ENCODE measurements at regions not wholly inside any gene's neighbourhood (a gene's known extent, or its start where the extent isn't known, plus 50 kb on each side); places are given as distances from the start of the nearest gene placed in this dataset.

- H3K27ac ChIP-seq (ENCODE audit: low read length): no peak overlapping the region
- H3K4me3 ChIP-seq (ENCODE audit: low read length): no peak overlapping the region
- no peaks in the 10 kb centered on the region for H3K36me3 ChIP-seq (ENCODE audit: control insufficient read depth, insufficient read depth, low read length)
- no peaks in the 10 kb centered on the region for H3K9me3 ChIP-seq (replicated peaks; ENCODE audit: control insufficient read depth, low read depth, low read length)
- no peaks in the 10 kb centered on the region for H3K4me1 ChIP-seq (ENCODE audit: control insufficient read depth, insufficient read depth, low read length)
- no peak for DNase-seq
- H3K27me3 ChIP-seq (ENCODE audit: control insufficient read depth, insufficient read depth, low read length): no peaks in the 10 kb centered on the region
- no CpG with 5 or more reads among the region's 1 CpG for WGBS (ENCODE audit: insufficient coverage)
Measured at GRCh38 chr6:118761645-118762044, 110.3 kb upstream of the CEP85L start.

- H3K9me3 ChIP-seq (replicated peaks; ENCODE audit: control insufficient read depth, low read depth, low read length): no peaks in the 10 kb centered on the region
- H3K27ac ChIP-seq (ENCODE audit: low read length): no peak overlapping the region
- H3K4me3 ChIP-seq (ENCODE audit: low read length): no peak overlapping the region
- H3K4me1 ChIP-seq (ENCODE audit: control insufficient read depth, insufficient read depth, low read length): no peaks in the 10 kb centered on the region
- DNase-seq: peak; percentile 28
- no peaks in the 10 kb centered on the region for H3K36me3 ChIP-seq (ENCODE audit: control insufficient read depth, insufficient read depth, low read length)
- no peaks in the 10 kb centered on the region for H3K27me3 ChIP-seq (ENCODE audit: control insufficient read depth, insufficient read depth, low read length)
Measured at GRCh38 chr6:118758946-118759345, 107.6 kb upstream of the CEP85L start.

- Histone ChIP-seq H3K4me3 (ENCODE audit: low read length) (no peak overlapping the region), H3K4me1 (ENCODE audit: control insufficient read depth, insufficient read depth, low read length) (no peaks in the 10 kb centered on the region), H3K36me3 (ENCODE audit: control insufficient read depth, insufficient read depth, low read length) (no peaks in the 10 kb centered on the region), H3K27me3 (ENCODE audit: control insufficient read depth, insufficient read depth, low read length) (no peaks in the 10 kb centered on the region), H3K27ac (ENCODE audit: low read length) (no peak overlapping the region), H3K9me3 (replicated peaks; ENCODE audit: control insufficient read depth, low read depth, low read length) (no peaks in the 10 kb centered on the region)
- no peak for DNase-seq
- WGBS (ENCODE audit: insufficient coverage): 73% methylated on average over 5 of the region's 6 CpGs
Measured at GRCh38 chr6:118755941-118756646, 104.7 kb upstream of the CEP85L start.

- no peak overlapping the region for H3K27ac ChIP-seq (ENCODE audit: low read length)
- no peaks in the 10 kb centered on the region for H3K9me3 ChIP-seq (replicated peaks; ENCODE audit: control insufficient read depth, low read depth, low read length)
- no peak for DNase-seq
- WGBS (ENCODE audit: insufficient coverage): 77% methylated on average over 3 of the region's 3 CpGs
- peaks cover 13% of the 10 kb centered on the region for H3K4me1 ChIP-seq (ENCODE audit: control insufficient read depth, insufficient read depth, low read length)
- H3K27me3 ChIP-seq (ENCODE audit: control insufficient read depth, insufficient read depth, low read length): no peaks in the 10 kb centered on the region
- H3K36me3 ChIP-seq (ENCODE audit: control insufficient read depth, insufficient read depth, low read length): no peaks in the 10 kb centered on the region
- H3K4me3 ChIP-seq (ENCODE audit: low read length): no peak overlapping the region
Measured at GRCh38 chr6:118752803-118753202, 101.4 kb upstream of the CEP85L start.

- WGBS (ENCODE audit: insufficient coverage): 72% methylated on average over 3 of the region's 3 CpGs
- no peaks in the 10 kb centered on the region for H3K36me3 ChIP-seq (ENCODE audit: control insufficient read depth, insufficient read depth, low read length)
- H3K4me1 ChIP-seq (ENCODE audit: control insufficient read depth, insufficient read depth, low read length): peaks cover 21% of the 10 kb centered on the region
- H3K27me3 ChIP-seq (ENCODE audit: control insufficient read depth, insufficient read depth, low read length): no peaks in the 10 kb centered on the region
- DNase-seq: no peak
- H3K9me3 ChIP-seq (replicated peaks; ENCODE audit: control insufficient read depth, low read depth, low read length): no peaks in the 10 kb centered on the region
- H3K4me3 ChIP-seq (ENCODE audit: low read length): no peak overlapping the region
- H3K27ac ChIP-seq (ENCODE audit: low read length): no peak overlapping the region
Measured at GRCh38 chr6:118751072-118751471, 99.7 kb upstream of the CEP85L start.

GRCh38 chr6:118750143-118750542 is 98.8 kb upstream of the CEP85L start:
- DNase-seq: no peak
- Histone ChIP-seq H3K27ac (ENCODE audit: low read length) (no peak overlapping the region), H3K9me3 (replicated peaks; ENCODE audit: control insufficient read depth, low read depth, low read length) (no peaks in the 10 kb centered on the region), H3K4me1 (ENCODE audit: control insufficient read depth, insufficient read depth, low read length) (peaks cover 30% of the 10 kb centered on the region), H3K27me3 (ENCODE audit: control insufficient read depth, insufficient read depth, low read length) (no peaks in the 10 kb centered on the region), H3K4me3 (ENCODE audit: low read length) (no peak overlapping the region), H3K36me3 (ENCODE audit: control insufficient read depth, insufficient read depth, low read length) (no peaks in the 10 kb centered on the region)
- WGBS (ENCODE audit: insufficient coverage): 34% methylated on average over 2 of the region's 2 CpGs

- H3K9me3 ChIP-seq (replicated peaks; ENCODE audit: control insufficient read depth, low read depth, low read length): no peaks in the 10 kb centered on the region
- peaks cover 44% of the 10 kb centered on the region for H3K4me1 ChIP-seq (ENCODE audit: control insufficient read depth, insufficient read depth, low read length)
- peak; percentile 89 for DNase-seq
- peak overlapping the region; percentile 90 for H3K27ac ChIP-seq (ENCODE audit: low read length)
- H3K27me3 ChIP-seq (ENCODE audit: control insufficient read depth, insufficient read depth, low read length): no peaks in the 10 kb centered on the region
- H3K36me3 ChIP-seq (ENCODE audit: control insufficient read depth, insufficient read depth, low read length): no peaks in the 10 kb centered on the region
- H3K4me3 ChIP-seq (ENCODE audit: low read length): no peak overlapping the region
- 57% methylated on average over 6 of the region's 9 CpGs for WGBS (ENCODE audit: insufficient coverage)
Measured at GRCh38 chr6:118748311-118749062, 97.1 kb upstream of the CEP85L start.

- Histone ChIP-seq H3K4me3 (ENCODE audit: low read length) (no peak overlapping the region), H3K27ac (ENCODE audit: low read length) (peak overlapping the region; percentile 87), H3K36me3 (ENCODE audit: control insufficient read depth, insufficient read depth, low read length) (no peaks in the 10 kb centered on the region), H3K9me3 (replicated peaks; ENCODE audit: control insufficient read depth, low read depth, low read length) (no peaks in the 10 kb centered on the region), H3K4me1 (ENCODE audit: control insufficient read depth, insufficient read depth, low read length) (peaks cover 44% of the 10 kb centered on the region), H3K27me3 (ENCODE audit: control insufficient read depth, insufficient read depth, low read length) (no peaks in the 10 kb centered on the region)
- DNase-seq: no peak
Measured at GRCh38 chr6:118746825-118747174, 95.4 kb upstream of the CEP85L start.

GRCh38 chr6:118746145-118746824 is 94.9 kb upstream of the CEP85L start:
- 53% methylated on average over 2 of the region's 6 CpGs for WGBS (ENCODE audit: insufficient coverage)
- no peaks in the 10 kb centered on the region for H3K36me3 ChIP-seq (ENCODE audit: control insufficient read depth, insufficient read depth, low read length)
- H3K9me3 ChIP-seq (replicated peaks; ENCODE audit: control insufficient read depth, low read depth, low read length): no peaks in the 10 kb centered on the region
- H3K27ac ChIP-seq (ENCODE audit: low read length): peak overlapping the region; percentile 87
- no peaks in the 10 kb centered on the region for H3K27me3 ChIP-seq (ENCODE audit: control insufficient read depth, insufficient read depth, low read length)
- peaks cover 44% of the 10 kb centered on the region for H3K4me1 ChIP-seq (ENCODE audit: control insufficient read depth, insufficient read depth, low read length)
- peak; percentile 92 for DNase-seq
- H3K4me3 ChIP-seq (ENCODE audit: low read length): no peak overlapping the region

GRCh38 chr6:118745156-118745555 is 93.8 kb upstream of the CEP85L start:
- WGBS (ENCODE audit: insufficient coverage): 84% methylated on average over 7 of the region's 7 CpGs
- H3K27ac ChIP-seq (ENCODE audit: low read length): no peak overlapping the region

More at GRCh38 chr6:118745156-118745555, 93.8 kb upstream of the CEP85L start:
- Histone ChIP-seq H3K27me3 (ENCODE audit: control insufficient read depth, insufficient read depth, low read length) (no peaks in the 10 kb centered on the region), H3K4me1 (ENCODE audit: control insufficient read depth, insufficient read depth, low read length) (peaks cover 40% of the 10 kb centered on the region), H3K9me3 (replicated peaks; ENCODE audit: control insufficient read depth, low read depth, low read length) (no peaks in the 10 kb centered on the region), H3K36me3 (ENCODE audit: control insufficient read depth, insufficient read depth, low read length) (no peaks in the 10 kb centered on the region), H3K4me3 (ENCODE audit: low read length) (no peak overlapping the region)
- no peak for DNase-seq
